A549 (cell line): ENCODE measurements at regions not wholly inside any gene's neighbourhood (a gene's known extent, or its start where the extent isn't known, plus 50 kb on each side); places are given as distances from the start of the nearest gene placed in this dataset.

Experiments
- ATAC-seq, 2 experiments: fragments of 200-7000 bp in 1 of 2; fragments of >200 bp in 1 of 2; cut with Nextera tagmentation in 1 of 2; cut with Tn5 transposase in 1 of 2; 3 replicates each; pipeline versions ENCODE4 v1.8.0 to v1.9.1; 2018 to 2020; ENCODE audit warnings: mild to moderate bottlenecking in 1 of 2, moderate library complexity in 1 of 2
- CTCF ChIA-PET: fragments of 300-600 bp; sonication (Branson Sonifier 250); formaldehyde crosslinking; extraction: SDS; loops from one replicate; lab custom pipeline; 2021; ENCODE audit warnings: antibody characterized with exemption, inconsistent platforms; lab: Yijun Ruan, JAX
- POLR2A ChIA-PET: fragments of 350-600 bp; formaldehyde crosslinking; extraction: SDS; loops from one replicate; lab custom pipeline; 2021; ENCODE audit warnings: antibody characterized with exemption, inconsistent platforms; lab: Yijun Ruan, JAX
- DNase-seq, 2 experiments: peaks; one replicate each; pipeline versions ENCODE4 v3.0.0 to v3.0.0-alpha.2; 2011 to 2016; ENCODE audit warnings: low read depth in 1 of 2, low spot score in 1 of 2
- FAIRE-seq: peaks from 2 replicates; lab custom pipeline; 2011; peaks lifted over from hg19 to GRCh38; lab: Jason Lieb, UNC
- H3K27ac ChIP-seq, 2 experiments: fragments of >200 bp; sonication (Bioruptor Twin); formaldehyde crosslinking; 3 replicates each; pipeline ENCODE4 v1.5.1; 2016 to 2017
- H3K4me1 ChIP-seq: fragments of >200 bp; sonication (Bioruptor Twin); formaldehyde crosslinking; 3 replicates; pipeline ENCODE4 v1.6.1; 2016
- H3K4me2 ChIP-seq: fragments of >200 bp; sonication (Bioruptor Twin); formaldehyde crosslinking; 3 replicates; pipeline ENCODE4 v1.6.1; 2016
- H3K4me3 ChIP-seq: fragments of >200 bp; sonication (Bioruptor Twin); formaldehyde crosslinking; 3 replicates; pipeline ENCODE4 v1.5.1; 2016
- H3K9me3 ChIP-seq: fragments of >200 bp; sonication (Bioruptor Twin); formaldehyde crosslinking; 3 replicates; pipeline ENCODE4 v1.6.1; 2016
- CEBPB ChIP-seq, 2 experiments: fragments of >200 bp in 1 of 2; sonication (Bioruptor Twin) in 1 of 2; formaldehyde crosslinking in 1 of 2; IDR thresholded peaks; 2 replicates each; pipeline ENCODE4 v1.6.1; 2012 to 2016
- EHF ChIP-seq: fragments of 250-450 bp; sonication (Bioruptor Pico); IDR thresholded peaks from 2 replicates; pipeline ENCODE4 v1.5.0; 2020; ENCODE audit warnings: mild to moderate bottlenecking
- FOXS1 ChIP-seq: fragments of 250-450 bp; sonication (Bioruptor Pico); IDR thresholded peaks from 2 replicates; pipeline ENCODE4 v1.5.0; 2020; ENCODE audit warnings: mild to moderate bottlenecking, moderate library complexity
- KDM1A ChIP-seq: fragments of 200-600 bp; sonication (generic); IDR thresholded peaks from 2 replicates; pipeline ENCODE4 v1.6.1; 2016; ENCODE audit warnings: low read depth, mild to moderate bottlenecking
- KDM5A ChIP-seq: fragments of 200-600 bp; sonication (generic); IDR thresholded peaks from 2 replicates; pipeline ENCODE4 v1.6.1; 2016; ENCODE audit warnings: antibody characterized with exemption, mild to moderate bottlenecking
- MAZ ChIP-seq: fragments of 150-350 bp; IDR thresholded peaks from 2 replicates; pipeline ENCODE4 v1.6.1; 2014; ENCODE audit warnings: antibody characterized with exemption, low read depth, low read length, borderline replicate concordance
- MYC ChIP-seq: IDR thresholded peaks from 2 replicates; pipeline ENCODE4 v1.6.1; 2012; ENCODE audit warnings: mild to moderate bottlenecking, inconsistent platforms, low read length, improper control_type of control experiment, borderline replicate concordance
- POLR2A ChIP-seq: IDR thresholded peaks from 2 replicates; pipeline ENCODE4 v1.6.1; 2012; ENCODE audit warnings: mild to moderate bottlenecking, low read length
- RAD21 ChIP-seq, 2 experiments: fragments of >200 bp in 1 of 2; sonication (Bioruptor Twin) in 1 of 2; formaldehyde crosslinking in 1 of 2; IDR thresholded peaks in 1 of 2; conservative IDR thresholded peaks in 1 of 2; 2 replicates in 1 of 2; 3 replicates in 1 of 2; pipeline ENCODE4 v1.6.1; 2012 to 2018; ENCODE audit warnings: inconsistent platforms in 1 of 2
- RARB ChIP-seq: fragments of 250-450 bp; sonication (Bioruptor Pico); IDR thresholded peaks from 2 replicates; pipeline ENCODE4 v1.8.0; 2021; ENCODE audit warnings: mild to moderate bottlenecking, moderate library complexity
- RCOR1 ChIP-seq: fragments of 150-350 bp; IDR thresholded peaks from 2 replicates; pipeline ENCODE4 v1.6.1; 2014; ENCODE audit warnings: antibody characterized with exemption, low read length, low read depth
- RFX5 ChIP-seq: fragments of 450-650 bp; IDR thresholded peaks from 2 replicates; pipeline ENCODE4 v1.7.1; 2014; ENCODE audit warnings: antibody characterized with exemption, mild to moderate bottlenecking, moderate library complexity
- ZC3H11A ChIP-seq: fragments of 450-650 bp; IDR thresholded peaks from 2 replicates; pipeline ENCODE4 v1.6.1; 2014; ENCODE audit warnings: antibody characterized with exemption, mild to moderate bottlenecking
- ZSCAN20 ChIP-seq: fragments of 250-450 bp; sonication (Bioruptor Pico); IDR thresholded peaks from 2 replicates; pipeline ENCODE4 v1.8.0; 2022; ENCODE audit warnings: mild to moderate bottlenecking, moderate library complexity
- WGBS: methylation state at CpG from one replicate; pipeline ENCODE4 v1.1.6; 2017; ENCODE audit errors: missing lambda C conversion rate; 5-methylcytosine and 5-hydroxymethylcytosine counted together
- TF ChIP-seq, protein P1 (sequence below): fragments of 450-650 bp; IDR thresholded peaks from 2 replicates; pipeline ENCODE4 v1.6.1; 2014; ENCODE audit warnings: antibody characterized with exemption
- TF ChIP-seq, protein P2 (sequence below): fragments of 250-450 bp; sonication (Bioruptor Pico); IDR thresholded peaks from 2 replicates; pipeline ENCODE4 v1.5.0; 2021; ENCODE audit warnings: mild to moderate bottlenecking, moderate library complexity, borderline replicate concordance
- TF ChIP-seq, protein P3 (sequence below): IDR thresholded peaks from 2 replicates; pipeline ENCODE4 v1.6.1; 2012; ENCODE audit warnings: low read depth, borderline replicate concordance
- TF ChIP-seq, protein P4 (sequence below): IDR thresholded peaks from 2 replicates; pipeline ENCODE4 v1.6.1; 2012
- TF ChIP-seq, protein P5 (sequence below): fragments of 250-450 bp; sonication (Bioruptor Pico); IDR thresholded peaks from 2 replicates; pipeline ENCODE4 v1.5.0; 2020; ENCODE audit warnings: low read depth, mild to moderate bottlenecking, moderate library complexity
- TF ChIP-seq, protein P6 (sequence below): fragments of >200 bp; sonication (Bioruptor Twin); formaldehyde crosslinking; IDR thresholded peaks from 2 replicates; pipeline ENCODE4 v1.6.1; 2016

DNA sequence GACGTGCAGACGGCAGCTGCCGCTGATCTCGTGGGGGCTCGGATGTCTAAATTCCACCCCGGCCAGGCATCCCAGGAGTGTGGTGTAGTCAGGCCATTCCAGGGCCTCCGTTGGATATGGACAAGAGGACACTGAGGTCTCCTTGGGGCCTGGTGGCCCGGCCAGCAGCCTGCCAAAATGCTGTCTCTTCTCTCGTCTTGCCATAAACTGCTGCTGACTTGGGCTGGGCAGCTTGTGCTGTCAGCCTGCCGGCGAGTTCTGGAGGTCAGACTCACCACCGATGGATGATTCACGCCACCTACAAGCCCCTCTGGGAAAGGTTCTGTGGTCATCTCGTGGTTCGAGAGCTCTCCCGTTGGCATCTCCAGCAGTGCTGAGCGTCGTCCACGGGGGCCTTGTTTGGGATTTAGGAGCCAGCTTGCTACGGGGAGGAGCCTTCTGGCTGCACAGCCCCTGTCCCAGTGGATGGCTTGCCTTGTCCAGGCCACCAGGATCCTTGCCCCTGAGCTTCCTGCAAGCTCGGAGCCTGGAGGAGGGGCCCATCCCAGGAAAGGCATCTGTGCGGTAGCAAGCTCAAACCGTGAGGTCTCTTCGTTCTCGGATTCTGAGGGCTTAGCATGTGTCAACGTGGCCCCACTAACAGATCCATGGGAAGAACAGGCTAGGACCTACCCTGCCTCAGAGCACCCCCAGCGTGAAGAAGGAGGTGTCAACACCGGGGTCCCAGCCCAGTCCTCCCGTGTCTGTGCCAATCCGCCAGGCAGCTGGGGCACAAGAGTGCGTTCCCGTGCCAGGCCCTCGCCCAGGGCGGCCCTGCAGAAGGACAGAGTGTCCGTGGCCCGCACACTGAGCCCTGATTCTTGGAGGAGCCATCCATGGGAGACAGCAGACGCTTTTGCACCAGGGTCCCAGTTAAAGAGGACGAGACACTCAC lies 1114.1 kb downstream of the BRD1 start:
- TF ChIP-seq ZC3H11A (no peak), RARB (CRISPR knock-in tag) (no peak)
- Histone ChIP-seq H3K4me2 (no peak overlapping the region), H3K4me1 (no peaks in the 10 kb centered on the region), H3K4me3 (no peak overlapping the region), H3K9me3 (no peaks in the 10 kb centered on the region), H3K27ac (no peak overlapping the region)
- ChIA-PET CTCF (no interaction called here), POLR2A (no interaction called here)
- 81% methylated on average over 17 of the region's 38 CpGs for WGBS
- DNase-seq (no peak), ATAC-seq (no peak), FAIRE-seq (no peak)

DNA sequence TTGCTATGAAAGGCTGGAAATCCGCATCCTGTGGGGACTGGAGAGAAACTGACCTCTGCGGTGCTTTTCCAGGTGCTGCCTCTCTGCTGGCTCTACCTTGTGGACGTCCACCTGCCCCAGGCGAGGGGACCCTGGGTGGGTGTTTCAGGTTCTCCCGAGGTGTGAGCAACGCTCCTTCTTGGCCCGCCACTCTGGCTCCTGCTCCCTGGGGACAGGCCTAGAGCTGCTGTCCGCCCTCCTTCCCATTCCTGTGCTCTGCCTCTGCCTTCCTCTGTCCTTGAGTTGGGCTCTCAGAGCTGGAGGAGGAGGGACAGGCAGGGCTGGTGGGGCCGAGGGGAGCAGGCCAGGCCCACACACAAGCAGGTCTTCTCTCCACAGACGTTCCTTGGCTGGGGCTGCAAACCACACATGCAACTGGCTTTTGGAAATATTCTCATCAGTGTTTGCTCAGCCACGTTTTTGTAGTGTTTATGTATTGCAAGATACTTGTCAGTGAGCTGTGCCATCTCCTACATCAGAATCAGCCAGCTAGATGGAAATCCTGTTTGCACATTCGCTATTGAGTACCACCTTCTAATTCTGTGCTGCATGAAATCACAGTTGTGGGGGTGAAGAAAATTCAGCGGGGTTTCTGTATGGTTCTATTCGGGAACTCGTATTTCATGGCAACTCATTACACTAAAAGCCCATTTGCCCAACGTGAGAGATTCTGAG lies 1115.0 kb downstream of the BRD1 start:
- no peaks in the 10 kb centered on the region for H3K9me3 ChIP-seq

DNA sequence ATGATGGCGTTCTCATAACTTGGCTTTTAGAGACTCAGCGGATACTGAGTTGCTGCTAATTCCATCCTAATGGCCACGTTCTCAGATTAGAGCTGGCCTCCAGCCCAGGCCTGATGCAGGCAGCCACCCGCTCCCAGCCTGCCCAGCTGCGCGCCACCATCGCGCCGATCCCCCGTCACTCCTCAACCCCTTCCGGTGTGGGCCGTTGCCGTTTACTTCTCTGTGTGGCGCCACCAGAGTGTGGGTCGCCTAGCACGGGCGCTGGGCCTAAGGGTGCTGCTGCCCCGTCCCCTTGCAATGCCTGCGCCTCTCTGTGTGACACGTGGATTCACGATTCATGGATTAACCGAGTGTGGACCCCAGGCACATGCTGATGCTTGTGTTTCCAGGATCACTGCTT lies 1116.0 kb downstream of the BRD1 start:
- Histone ChIP-seq H3K4me2 (no peak overlapping the region), H3K4me3 (no peak overlapping the region), H3K4me1 (no peaks in the 10 kb centered on the region), H3K9me3 (no peaks in the 10 kb centered on the region), H3K27ac (no peak overlapping the region)
- ATAC-seq (no peak), FAIRE-seq (no peak), DNase-seq (no peak)
- TF ChIP-seq FOXS1 (CRISPR knock-in tag): no peak
- TF ChIP-seq, protein P1, sequence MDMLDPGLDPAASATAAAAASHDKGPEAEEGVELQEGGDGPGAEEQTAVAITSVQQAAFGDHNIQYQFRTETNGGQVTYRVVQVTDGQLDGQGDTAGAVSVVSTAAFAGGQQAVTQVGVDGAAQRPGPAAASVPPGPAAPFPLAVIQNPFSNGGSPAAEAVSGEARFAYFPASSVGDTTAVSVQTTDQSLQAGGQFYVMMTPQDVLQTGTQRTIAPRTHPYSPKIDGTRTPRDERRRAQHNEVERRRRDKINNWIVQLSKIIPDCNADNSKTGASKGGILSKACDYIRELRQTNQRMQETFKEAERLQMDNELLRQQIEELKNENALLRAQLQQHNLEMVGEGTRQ: no peak
- TF ChIP-seq, protein P2, sequence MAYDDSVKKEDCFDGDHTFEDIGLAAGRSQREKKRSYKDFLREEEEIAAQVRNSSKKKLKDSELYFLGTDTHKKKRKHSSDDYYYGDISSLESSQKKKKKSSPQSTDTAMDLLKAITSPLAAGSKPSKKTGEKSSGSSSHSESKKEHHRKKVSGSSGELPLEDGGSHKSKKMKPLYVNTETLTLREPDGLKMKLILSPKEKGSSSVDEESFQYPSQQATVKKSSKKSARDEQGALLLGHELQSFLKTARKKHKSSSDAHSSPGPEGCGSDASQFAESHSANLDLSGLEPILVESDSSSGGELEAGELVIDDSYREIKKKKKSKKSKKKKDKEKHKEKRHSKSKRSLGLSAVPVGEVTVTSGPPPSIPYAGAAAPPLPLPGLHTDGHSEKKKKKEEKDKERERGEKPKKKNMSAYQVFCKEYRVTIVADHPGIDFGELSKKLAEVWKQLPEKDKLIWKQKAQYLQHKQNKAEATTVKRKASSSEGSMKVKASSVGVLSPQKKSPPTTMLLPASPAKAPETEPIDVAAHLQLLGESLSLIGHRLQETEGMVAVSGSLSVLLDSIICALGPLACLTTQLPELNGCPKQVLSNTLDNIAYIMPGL (CRISPR knock-in tag): no peak
- TF ChIP-seq, protein P3, sequence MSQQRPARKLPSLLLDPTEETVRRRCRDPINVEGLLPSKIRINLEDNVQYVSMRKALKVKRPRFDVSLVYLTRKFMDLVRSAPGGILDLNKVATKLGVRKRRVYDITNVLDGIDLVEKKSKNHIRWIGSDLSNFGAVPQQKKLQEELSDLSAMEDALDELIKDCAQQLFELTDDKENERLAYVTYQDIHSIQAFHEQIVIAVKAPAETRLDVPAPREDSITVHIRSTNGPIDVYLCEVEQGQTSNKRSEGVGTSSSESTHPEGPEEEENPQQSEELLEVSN: no peak
- no peak for TF ChIP-seq RAD21 (conservative IDR thresholded peaks at IDR 0.05 in 1 of 2, IDR thresholded peaks at IDR 0.05 in 1 of 2)
- ChIA-PET CTCF (no interaction called here), POLR2A (no interaction called here)
- 94% methylated on average over 14 of the region's 22 CpGs for WGBS

More for the DNA sequence above, 1115.0 kb downstream of the BRD1 start:
- no peak overlapping the region for H3K4me2 ChIP-seq
- POLR2A ChIA-PET: no interaction called here
- no peak overlapping the region for H3K4me3 ChIP-seq
- FAIRE-seq: no peak
- ATAC-seq: no peak
- DNase-seq: no peak
- WGBS: 69% methylated on average over 16 of the region's 16 CpGs
- no peak overlapping the region for H3K27ac ChIP-seq
- CTCF ChIA-PET: no interaction called here
- H3K4me1 ChIP-seq: no peaks in the 10 kb centered on the region
- TF ChIP-seq, protein P4, sequence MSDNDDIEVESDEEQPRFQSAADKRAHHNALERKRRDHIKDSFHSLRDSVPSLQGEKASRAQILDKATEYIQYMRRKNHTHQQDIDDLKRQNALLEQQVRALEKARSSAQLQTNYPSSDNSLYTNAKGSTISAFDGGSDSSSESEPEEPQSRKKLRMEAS: no peak
- no peak for TF ChIP-seq MYC
- no peak for TF ChIP-seq MAZ
- TF ChIP-seq, all 56 proteins: peak for 0

DNA sequence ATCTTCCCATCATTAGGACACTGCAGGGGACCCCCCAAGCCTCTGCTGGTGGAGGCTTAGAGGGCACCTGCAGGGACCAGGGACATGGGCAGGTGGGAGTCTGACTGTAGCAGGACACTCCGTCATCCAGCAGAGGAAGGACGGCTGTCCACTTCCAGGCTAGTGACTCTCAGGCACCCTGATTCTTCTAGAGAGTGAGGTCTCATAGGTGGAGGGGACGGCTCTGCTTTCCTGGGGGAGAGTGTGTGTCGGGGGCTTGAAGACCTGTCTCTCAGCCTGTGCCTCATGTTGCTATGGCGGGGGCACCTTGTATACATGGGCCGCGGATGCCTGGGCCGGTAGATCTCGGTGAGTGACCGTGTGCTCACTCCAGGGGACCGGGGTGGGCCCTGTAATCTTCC lies 1116.6 kb downstream of the BRD1 start:
- DNase-seq (no peak), ATAC-seq (no peak), FAIRE-seq (no peak)
- POLR2A ChIA-PET: no interaction called here
- H3K9me3 ChIP-seq: no peaks in the 10 kb centered on the region
- no peaks in the 10 kb centered on the region for H3K4me1 ChIP-seq
- CTCF ChIA-PET: no interaction called here
- no peak overlapping the region for H3K27ac ChIP-seq
- no peak overlapping the region for H3K4me3 ChIP-seq
- 60% methylated on average over 1 of the region's 11 CpGs for WGBS
- no peak overlapping the region for H3K4me2 ChIP-seq
- TF ChIP-seq RCOR1: no peak
- TF ChIP-seq, protein P5, sequence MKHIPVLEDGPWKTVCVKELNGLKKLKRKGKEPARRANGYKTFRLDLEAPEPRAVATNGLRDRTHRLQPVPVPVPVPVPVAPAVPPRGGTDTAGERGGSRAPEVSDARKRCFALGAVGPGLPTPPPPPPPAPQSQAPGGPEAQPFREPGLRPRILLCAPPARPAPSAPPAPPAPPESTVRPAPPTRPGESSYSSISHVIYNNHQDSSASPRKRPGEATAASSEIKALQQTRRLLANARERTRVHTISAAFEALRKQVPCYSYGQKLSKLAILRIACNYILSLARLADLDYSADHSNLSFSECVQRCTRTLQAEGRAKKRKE (CRISPR knock-in tag): no peak
- no peak for TF ChIP-seq ZC3H11A
- TF ChIP-seq, protein P2 (CRISPR knock-in tag): no peak
- TF ChIP-seq KDM5A: no peak
- TF ChIP-seq MAZ: no peak
- TF ChIP-seq RFX5: no peak
- TF ChIP-seq, protein P6, sequence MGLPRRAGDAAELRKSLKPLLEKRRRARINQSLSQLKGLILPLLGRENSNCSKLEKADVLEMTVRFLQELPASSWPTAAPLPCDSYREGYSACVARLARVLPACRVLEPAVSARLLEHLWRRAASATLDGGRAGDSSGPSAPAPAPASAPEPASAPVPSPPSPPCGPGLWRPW: no peak
- no peak for TF ChIP-seq KDM1A
- TF ChIP-seq EHF (CRISPR knock-in tag): no peak
- TF ChIP-seq ZSCAN20 (CRISPR knock-in tag): no peak
- no peak for TF ChIP-seq CEBPB (IDR thresholded peaks at IDR 0.05)
- no peak for TF ChIP-seq POLR2A
